BJ (cell line): ENCODE measurements at regions not wholly inside any gene's neighbourhood (a gene's known extent, or its start where the extent isn't known, plus 50 kb on each side); places are given as distances from the start of the nearest gene placed in this dataset.

Source experiments
- CTCF ChIA-PET: fragments of 350-600 bp; formaldehyde crosslinking; extraction: SDS; loops from one replicate; lab custom pipeline; 2021; ENCODE audit warnings: antibody characterized with exemption, inconsistent platforms; lab: Yijun Ruan, JAX
- POLR2A ChIA-PET: fragments of 300-600 bp; sonication (Branson Sonifier 250); formaldehyde crosslinking; extraction: SDS; loops from one replicate; lab custom pipeline; 2021; ENCODE audit warnings: antibody characterized with exemption; lab: Charles Lee
- DNase-seq: peaks from one replicate; pipeline ENCODE4 v3.0.0-alpha.2; 2011; ENCODE audit warnings: low read depth
- H3K27me3 ChIP-seq: 2 replicates; pipeline ENCODE4 v1.6.0; 2011; ENCODE audit warnings: low read length; ENCODE audit not compliant: control insufficient read depth, insufficient read depth
- H3K36me3 ChIP-seq: 2 replicates; pipeline ENCODE4 v1.5.1; 2011; ENCODE audit warnings: low read length; ENCODE audit not compliant: control insufficient read depth, insufficient read depth
- H3K4me3 ChIP-seq: 2 replicates; pipeline ENCODE4 v1.5.1; 2011; ENCODE audit warnings: low read depth, mild to moderate bottlenecking, control low read depth, low read length
- CTCF ChIP-seq: IDR thresholded peaks from 2 replicates; pipeline ENCODE4 v1.5.1; 2011; ENCODE audit warnings: low read depth, mild to moderate bottlenecking, control low read depth, inconsistent platforms, low read length, moderate library complexity; ENCODE audit not compliant: insufficient read depth

DNA sequence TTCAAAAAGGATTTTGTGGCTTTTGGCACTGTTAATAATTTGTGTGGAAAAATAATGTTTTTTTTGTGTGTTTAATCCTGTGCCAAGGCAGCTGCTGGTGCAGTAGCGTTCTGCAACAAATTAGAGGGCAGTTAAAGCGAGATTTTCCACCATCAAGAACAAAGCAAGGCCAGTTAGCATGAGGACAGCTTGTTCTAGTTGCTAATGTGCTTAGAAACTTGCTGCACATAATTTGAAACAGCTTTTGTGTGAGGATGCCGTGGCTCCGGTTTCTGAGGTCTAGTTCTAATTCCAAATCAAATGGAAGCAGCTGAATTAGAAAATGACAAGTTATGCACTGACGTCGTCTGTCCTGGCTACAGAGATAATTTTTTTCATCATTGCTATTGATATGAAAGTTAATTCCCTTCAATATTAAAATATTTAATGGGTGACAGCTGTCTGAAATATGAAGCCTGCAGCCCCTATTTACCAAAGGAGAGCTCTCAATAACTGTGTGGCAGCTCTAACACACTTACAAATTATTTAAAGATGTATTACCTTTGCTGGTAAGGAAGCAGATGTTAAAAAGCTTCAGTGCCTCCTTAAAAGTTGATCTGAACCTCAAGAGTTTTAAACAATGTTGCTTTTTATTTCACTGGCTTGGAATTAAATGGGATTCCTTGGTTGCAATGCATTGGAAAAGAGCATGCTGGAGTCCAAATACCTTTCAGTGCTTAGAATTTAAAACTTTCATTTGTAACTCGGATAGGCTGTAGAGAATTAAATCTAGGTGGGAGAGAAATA lies 128.6 kb downstream of the SPATA31D1 start:
- TF ChIP-seq CTCF = no peak
- ChIA-PET CTCF (interaction anchor here (0.6 to 1.3 kb wide), 2 partner anchors 13 to 87 kb away, joined by 3 to 4 read pairs; no protein-coding TSS in a partner anchor), POLR2A (no interaction called here)
- DNase-seq = no peak
- H3K4me3 ChIP-seq = no peak overlapping the region
- H3K36me3 ChIP-seq = no peaks in the 10 kb centered on the region
- no peaks in the 10 kb centered on the region for H3K27me3 ChIP-seq

DNA sequence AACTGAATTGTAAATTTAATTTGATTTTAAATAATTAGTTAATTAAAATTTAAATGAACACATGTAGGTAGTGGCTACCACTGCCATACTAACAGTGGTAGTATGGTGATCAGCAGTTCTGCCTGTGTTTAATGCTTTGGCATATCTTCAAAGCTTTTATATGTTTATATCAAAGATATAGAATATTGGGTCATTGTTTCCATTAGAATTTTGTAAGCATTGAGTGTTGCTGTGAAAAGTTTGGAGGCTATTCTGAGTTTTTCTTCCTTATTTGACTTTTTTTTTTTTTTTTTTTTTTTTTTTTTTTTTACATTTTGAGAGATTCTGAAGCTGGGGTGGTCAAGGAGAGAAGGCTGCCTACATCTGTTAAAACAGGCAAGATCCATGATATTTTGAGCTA lies 134.2 kb downstream of the SPATA31D1 start:
- POLR2A ChIA-PET = no interaction called here
- CTCF ChIA-PET = no interaction called here

GRCh38 chr9:82124090-82124489 lies 135.5 kb downstream of the SPATA31D1 start:
- Histone ChIP-seq H3K4me3 (no peak overlapping the region), H3K36me3 (no peaks in the 10 kb centered on the region), H3K27me3 (no peaks in the 10 kb centered on the region)
- ChIA-PET CTCF (no interaction called here), POLR2A (no interaction called here)
- peak; percentile 76 for DNase-seq
- TF ChIP-seq CTCF = no peak

More for the DNA sequence above, 134.2 kb downstream of the SPATA31D1 start:
- no peak for DNase-seq
- H3K27me3 ChIP-seq = no peaks in the 10 kb centered on the region
- no peak overlapping the region for H3K4me3 ChIP-seq
- TF ChIP-seq CTCF = no peak
- H3K36me3 ChIP-seq = no peaks in the 10 kb centered on the region

DNA sequence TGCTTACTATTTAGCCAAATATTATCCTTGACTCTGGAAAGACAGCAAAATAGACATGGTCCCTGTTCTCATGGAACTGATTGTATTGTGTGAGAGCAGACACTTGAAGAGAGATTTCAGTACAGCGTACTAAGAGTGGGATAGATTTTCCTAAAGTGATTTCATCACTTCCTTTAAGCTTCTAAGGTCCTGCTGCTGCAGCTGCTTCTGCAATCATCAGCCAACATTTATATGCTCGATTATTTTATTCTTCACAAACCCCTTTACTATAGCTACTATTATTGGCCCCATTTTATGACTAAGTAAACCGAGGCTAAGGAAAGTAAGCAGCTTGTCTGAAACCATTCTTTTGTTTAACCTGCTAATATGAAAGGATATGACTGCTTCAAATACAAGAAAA lies 137.7 kb downstream of the SPATA31D1 start:
- Histone ChIP-seq H3K36me3 (no peaks in the 10 kb centered on the region), H3K27me3 (no peaks in the 10 kb centered on the region), H3K4me3 (no peak overlapping the region)
- POLR2A ChIA-PET = no interaction called here
- no peak for DNase-seq
- CTCF ChIA-PET = no interaction called here
- TF ChIP-seq CTCF = no peak

DNA sequence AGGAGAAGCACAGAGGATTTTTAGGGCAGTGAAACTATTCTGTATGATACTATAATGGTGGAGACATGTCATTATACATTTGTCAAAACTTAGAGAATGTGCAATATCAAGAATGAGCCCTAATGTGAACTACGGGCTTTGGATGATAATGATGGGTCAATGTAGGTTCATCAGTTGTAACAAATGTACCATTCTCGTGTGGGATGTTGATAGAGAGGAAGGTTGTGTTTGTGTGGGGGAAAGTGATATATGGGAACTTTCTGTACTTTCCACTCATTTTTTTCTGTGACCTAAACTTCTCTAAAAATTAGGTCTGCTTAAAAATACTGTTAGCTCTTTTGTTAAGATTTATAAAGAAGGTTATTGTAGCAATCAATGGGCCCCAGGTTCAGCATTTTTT lies 138.9 kb downstream of the SPATA31D1 start:
- H3K4me3 ChIP-seq = no peak overlapping the region
- DNase-seq = no peak
- no peaks in the 10 kb centered on the region for H3K36me3 ChIP-seq
- no peak for TF ChIP-seq CTCF
- POLR2A ChIA-PET = no interaction called here
- CTCF ChIA-PET = no interaction called here
- no peaks in the 10 kb centered on the region for H3K27me3 ChIP-seq
